PFSK-1 (cell line): ENCODE measurements at regions not wholly inside any gene's neighbourhood (a gene's known extent, or its start where the extent isn't known, plus 50 kb on each side); places are given as distances from the start of the nearest gene placed in this dataset.

Experiments used
- FOXP2 ChIP-seq: optimal IDR thresholded peaks from 2 replicates; pipeline ENCODE3; 2011; ENCODE audit warnings: borderline replicate concordance, control low read depth, inconsistent platforms; ENCODE audit not compliant: insufficient read depth; ENCODE audit errors: extremely low read length, extremely low read depth
- POLR2AphosphoS5 ChIP-seq: IDR thresholded peaks from 2 replicates; pipeline ENCODE4 v1.6.1; 2012; ENCODE audit warnings: low read depth, mild to moderate bottlenecking, control low read depth, low read length, moderate library complexity
- SIN3A ChIP-seq: IDR thresholded peaks from 2 replicates; pipeline ENCODE4 v1.6.1; 2012; ENCODE audit warnings: mild to moderate bottlenecking, low read length, moderate library complexity, borderline replicate concordance; ENCODE audit not compliant: insufficient read depth
- TAF1 ChIP-seq: IDR thresholded peaks from 2 replicates; pipeline ENCODE4 v1.6.1; 2012; ENCODE audit warnings: low read length, control low read depth, borderline replicate concordance; ENCODE audit not compliant: insufficient read depth
- TF ChIP-seq, protein P1 (sequence below), 2 experiments: IDR thresholded peaks; 2 replicates each; pipeline versions ENCODE4 v1.6.1 to v1.8.0; 2011 to 2012; ENCODE audit warnings: low read depth in 2 of 2, low read length in 2 of 2, control low read depth in 1 of 2, inconsistent platforms in 1 of 2, mild to moderate bottlenecking in 1 of 2, moderate library complexity in 1 of 2; ENCODE audit not compliant: insufficient read depth in 1 of 2

DNA sequence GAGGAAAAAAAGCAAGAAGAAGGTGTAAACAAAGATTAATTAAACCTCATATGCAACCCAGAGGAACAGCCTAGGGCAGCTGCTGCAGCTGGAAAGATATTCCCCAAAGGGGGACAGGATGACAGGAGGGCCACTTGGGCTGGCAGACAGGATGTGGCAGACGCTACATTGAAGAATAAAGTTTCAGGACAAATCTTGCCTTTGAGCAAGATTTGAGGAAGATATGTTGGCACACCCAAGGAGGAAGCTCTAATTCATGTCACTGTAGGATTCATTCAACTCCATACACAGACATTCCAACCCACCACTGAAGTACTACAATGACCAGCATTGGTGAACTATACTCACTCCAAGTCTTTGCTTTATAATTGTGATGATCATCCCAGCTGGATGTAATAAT is 504.0 kb downstream of the SHQ1 start:
- TF ChIP-seq, protein P1, sequence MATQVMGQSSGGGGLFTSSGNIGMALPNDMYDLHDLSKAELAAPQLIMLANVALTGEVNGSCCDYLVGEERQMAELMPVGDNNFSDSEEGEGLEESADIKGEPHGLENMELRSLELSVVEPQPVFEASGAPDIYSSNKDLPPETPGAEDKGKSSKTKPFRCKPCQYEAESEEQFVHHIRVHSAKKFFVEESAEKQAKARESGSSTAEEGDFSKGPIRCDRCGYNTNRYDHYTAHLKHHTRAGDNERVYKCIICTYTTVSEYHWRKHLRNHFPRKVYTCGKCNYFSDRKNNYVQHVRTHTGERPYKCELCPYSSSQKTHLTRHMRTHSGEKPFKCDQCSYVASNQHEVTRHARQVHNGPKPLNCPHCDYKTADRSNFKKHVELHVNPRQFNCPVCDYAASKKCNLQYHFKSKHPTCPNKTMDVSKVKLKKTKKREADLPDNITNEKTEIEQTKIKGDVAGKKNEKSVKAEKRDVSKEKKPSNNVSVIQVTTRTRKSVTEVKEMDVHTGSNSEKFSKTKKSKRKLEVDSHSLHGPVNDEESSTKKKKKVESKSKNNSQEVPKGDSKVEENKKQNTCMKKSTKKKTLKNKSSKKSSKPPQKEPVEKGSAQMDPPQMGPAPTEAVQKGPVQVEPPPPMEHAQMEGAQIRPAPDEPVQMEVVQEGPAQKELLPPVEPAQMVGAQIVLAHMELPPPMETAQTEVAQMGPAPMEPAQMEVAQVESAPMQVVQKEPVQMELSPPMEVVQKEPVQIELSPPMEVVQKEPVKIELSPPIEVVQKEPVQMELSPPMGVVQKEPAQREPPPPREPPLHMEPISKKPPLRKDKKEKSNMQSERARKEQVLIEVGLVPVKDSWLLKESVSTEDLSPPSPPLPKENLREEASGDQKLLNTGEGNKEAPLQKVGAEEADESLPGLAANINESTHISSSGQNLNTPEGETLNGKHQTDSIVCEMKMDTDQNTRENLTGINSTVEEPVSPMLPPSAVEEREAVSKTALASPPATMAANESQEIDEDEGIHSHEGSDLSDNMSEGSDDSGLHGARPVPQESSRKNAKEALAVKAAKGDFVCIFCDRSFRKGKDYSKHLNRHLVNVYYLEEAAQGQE (IDR thresholded peaks at IDR 0.05; ENCODE audit: insufficient read depth in 1 of 2, low read depth in 2 of 2, low read length in 2 of 2), result no peak
- no peak for TF ChIP-seq POLR2AphosphoS5
- no peak for TF ChIP-seq SIN3A
- no peak for TF ChIP-seq TAF1
- no peak for TF ChIP-seq FOXP2
